Cardiac fibroblast (primary cell): ENCODE measurements at regions not wholly inside any gene's neighbourhood (a gene's known extent, or its start where the extent isn't known, plus 50 kb on each side); places are given as distances from the start of the nearest gene placed in this dataset.
"Not testable (repeated sequence)": the region's sequence is repeated elsewhere in the genome, so short reads cannot be mapped to it uniquely, and the experiment has no call there.

Experiments
- DNase-seq, 2 donors: peaks; one replicate each; pipeline versions ENCODE4 v3.0.0 to v3.0.0-alpha.2; 2010; ENCODE audit warnings: low read depth in 2 of 2
- H3K4me3 ChIP-seq, 2 donors: replicated peaks in 1 of 2; 1 replicate in 1 of 2; 2 replicates in 1 of 2; pipeline ENCODE4 v1.5.1; 2011; ENCODE audit warnings: low read depth in 2 of 2, low read length in 2 of 2, mild to moderate bottlenecking in 2 of 2, moderate library complexity in 1 of 2
- TF ChIP-seq, protein P1 (sequence below): IDR thresholded peaks from one replicate; pipeline ENCODE4 v1.5.1; 2011; ENCODE audit warnings: low read depth, mild to moderate bottlenecking, low read length, inconsistent platforms

DNA sequence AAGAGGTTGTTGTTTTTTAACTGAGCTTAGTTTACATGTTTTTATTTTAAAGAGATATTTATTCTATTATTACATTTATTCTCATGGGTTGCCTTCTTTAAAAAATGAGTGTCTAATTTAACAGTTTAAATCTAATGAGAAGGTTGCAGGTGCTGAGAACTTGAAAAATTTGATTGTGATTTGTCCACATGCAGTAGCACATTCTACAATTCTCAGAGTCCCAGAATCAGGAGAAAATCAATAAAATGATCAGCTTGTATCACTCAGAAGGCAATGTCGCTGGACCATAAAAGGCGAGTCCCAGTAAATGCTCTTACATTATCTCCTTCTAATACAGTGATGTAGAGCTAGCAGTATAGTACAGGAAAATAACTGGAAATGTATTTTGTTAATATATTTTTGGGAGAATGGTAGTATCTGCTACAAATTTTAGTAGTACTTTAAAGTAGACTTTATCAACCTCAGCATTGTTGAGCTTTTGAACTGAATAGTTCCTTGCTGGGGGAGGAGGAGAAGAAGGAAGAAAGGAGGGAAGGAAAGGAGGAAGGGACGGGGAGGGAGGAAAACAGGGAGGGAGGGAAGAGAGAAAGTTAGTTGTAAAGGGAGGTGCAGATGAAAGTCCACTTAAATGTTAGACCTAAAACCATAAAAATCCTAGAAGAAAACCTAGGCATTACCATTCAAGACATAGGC lies 458.0 kb downstream of the DOK5 start:
- H3K4me3 ChIP-seq, result no peak overlapping the region
- TF ChIP-seq, protein P1, sequence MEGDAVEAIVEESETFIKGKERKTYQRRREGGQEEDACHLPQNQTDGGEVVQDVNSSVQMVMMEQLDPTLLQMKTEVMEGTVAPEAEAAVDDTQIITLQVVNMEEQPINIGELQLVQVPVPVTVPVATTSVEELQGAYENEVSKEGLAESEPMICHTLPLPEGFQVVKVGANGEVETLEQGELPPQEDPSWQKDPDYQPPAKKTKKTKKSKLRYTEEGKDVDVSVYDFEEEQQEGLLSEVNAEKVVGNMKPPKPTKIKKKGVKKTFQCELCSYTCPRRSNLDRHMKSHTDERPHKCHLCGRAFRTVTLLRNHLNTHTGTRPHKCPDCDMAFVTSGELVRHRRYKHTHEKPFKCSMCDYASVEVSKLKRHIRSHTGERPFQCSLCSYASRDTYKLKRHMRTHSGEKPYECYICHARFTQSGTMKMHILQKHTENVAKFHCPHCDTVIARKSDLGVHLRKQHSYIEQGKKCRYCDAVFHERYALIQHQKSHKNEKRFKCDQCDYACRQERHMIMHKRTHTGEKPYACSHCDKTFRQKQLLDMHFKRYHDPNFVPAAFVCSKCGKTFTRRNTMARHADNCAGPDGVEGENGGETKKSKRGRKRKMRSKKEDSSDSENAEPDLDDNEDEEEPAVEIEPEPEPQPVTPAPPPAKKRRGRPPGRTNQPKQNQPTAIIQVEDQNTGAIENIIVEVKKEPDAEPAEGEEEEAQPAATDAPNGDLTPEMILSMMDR, result no peak
- DNase-seq, result no peak

DNA sequence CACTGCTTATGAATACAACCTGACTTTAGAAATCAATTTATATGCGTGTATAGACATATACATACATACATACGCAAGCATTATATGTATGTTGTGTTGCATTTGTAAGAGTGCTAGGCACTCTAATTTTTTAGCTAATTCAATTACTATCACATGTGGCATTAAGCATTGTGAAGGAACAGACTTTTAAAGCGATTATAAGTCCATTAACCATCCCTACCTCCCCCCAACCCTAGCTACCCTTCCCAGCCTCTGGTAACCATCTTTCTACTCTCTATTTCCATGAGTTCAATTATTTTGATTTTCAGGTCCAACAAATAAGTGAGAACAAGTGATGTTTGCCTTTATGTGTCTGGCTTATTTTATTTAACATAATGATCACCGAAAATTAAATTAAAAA lies 453.8 kb downstream of the DOK5 start:
- H3K4me3 ChIP-seq, result no peak overlapping the region
- no peak for DNase-seq
- TF ChIP-seq, protein P1, result no peak

DNA sequence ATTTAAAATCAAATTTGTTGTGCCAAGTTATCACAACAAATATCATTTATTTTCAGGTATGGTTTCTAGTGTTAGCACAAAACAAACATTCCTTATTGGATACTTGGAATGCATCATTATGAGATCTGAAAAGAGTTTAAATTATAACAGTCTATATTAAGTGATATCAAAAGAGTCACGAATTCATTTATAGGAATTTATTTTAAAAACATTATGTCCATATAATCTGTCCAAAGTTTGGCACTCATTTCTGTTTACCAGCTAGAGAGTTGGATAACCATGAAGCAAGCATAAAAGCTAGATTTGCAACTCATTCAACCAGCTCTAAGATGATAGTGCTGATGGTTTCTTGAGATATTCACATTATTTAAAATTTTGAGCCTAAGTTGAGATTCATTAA lies 453.2 kb downstream of the DOK5 start:
- no peak for DNase-seq
- TF ChIP-seq, protein P1, result no peak
- no peak overlapping the region for H3K4me3 ChIP-seq

DNA sequence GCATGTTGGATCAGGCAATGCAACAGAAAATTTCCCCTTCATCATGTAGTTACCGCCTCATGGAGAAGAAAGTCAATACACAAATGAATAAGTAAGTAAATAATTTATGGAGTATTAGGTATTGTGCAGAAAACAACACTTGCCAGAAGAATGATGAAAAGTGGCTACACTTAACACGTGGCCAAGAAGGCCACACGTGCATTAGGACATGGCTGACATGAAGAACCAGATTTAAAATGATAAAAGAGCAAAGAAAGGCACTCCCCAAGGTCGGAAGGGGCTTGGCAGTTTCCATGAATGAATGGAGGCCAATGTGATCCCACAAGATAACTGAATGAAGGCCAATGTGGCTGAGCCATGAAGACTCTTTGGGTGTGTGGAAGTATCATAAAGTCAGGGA lies 447.2 kb downstream of the DOK5 start:
- no peak for DNase-seq
- H3K4me3 ChIP-seq, result no peak overlapping the region
- TF ChIP-seq, protein P1, result no peak

DNA sequence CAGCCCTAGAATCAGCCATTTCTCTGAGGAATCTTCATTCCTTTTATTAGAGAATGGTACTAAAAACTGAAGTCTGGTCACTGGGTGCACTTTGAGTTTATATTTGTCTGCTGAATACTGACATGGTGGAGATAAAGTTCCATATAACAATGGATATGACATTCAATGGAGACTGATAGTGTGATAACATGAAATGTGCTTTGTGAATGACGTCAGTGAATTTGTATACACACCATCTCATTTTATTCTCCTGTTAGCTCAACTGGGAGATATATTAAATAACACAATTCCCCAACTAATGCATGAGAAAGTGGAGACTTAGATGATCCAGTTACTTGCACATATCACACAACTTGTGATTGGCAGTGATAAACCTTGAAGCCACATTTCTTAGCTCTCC lies 446.7 kb downstream of the DOK5 start:
- H3K4me3 ChIP-seq, result no peak overlapping the region
- TF ChIP-seq, protein P1, result no peak
- no peak for DNase-seq

DNA sequence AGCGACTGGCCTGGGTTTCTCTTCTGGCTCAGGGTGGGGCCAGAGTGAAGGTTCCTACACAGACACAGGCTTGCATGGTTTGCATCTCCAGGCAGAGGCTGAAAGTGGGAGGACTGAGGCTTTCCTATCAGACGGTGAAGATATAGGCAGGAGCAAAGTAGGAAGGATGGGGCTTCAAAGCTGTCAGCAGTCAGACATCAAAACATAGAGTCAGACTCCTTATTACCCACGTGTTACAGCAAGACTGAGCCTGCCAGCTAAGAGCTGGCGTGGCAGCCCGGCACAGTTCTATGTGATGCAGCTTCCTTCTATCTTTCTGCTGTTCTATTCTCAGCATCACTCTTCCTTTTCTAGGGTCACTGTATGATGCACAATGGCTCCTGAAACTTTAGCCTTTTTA lies 445.1 kb downstream of the DOK5 start:
- no peak overlapping the region for H3K4me3 ChIP-seq
- no peak for DNase-seq
- TF ChIP-seq, protein P1, result no peak

DNA sequence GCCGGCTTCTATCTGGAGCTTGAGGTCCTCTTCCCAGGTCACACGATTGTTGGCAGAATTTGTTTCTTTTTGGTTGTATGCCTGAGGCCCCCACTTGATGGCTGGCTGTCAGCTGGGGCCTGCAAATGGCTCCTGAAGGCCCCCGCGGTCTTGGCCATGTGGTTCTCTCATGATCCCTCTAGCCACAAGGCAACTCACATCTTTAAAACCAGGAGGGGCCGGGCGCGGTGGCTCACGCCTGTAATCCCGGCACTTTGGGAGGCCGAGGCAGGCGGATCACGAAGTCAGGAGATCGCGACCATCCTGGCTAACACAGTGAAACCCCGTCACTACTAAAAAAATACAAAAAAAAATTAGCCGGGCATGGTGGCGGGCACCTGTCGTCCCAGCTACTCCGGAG lies 443.6 kb downstream of the DOK5 start:
- not testable (repeated sequence) for H3K4me3 ChIP-seq, DNase-seq
